LHCN-M2 (cell line): ENCODE measurements at regions not wholly inside any gene's neighbourhood (a gene's known extent, or its start where the extent isn't known, plus 50 kb on each side); places are given as distances from the start of the nearest gene placed in this dataset.

Experiments
- DNase-seq: peaks from one replicate; pipeline ENCODE4 v3.0.0-alpha.2; 2012; ENCODE audit warnings: low read depth

- DNase-seq: no peak
Measured at GRCh38 chr21:16811970-16812369, 700.9 kb upstream of the CXADR start.

DNA sequence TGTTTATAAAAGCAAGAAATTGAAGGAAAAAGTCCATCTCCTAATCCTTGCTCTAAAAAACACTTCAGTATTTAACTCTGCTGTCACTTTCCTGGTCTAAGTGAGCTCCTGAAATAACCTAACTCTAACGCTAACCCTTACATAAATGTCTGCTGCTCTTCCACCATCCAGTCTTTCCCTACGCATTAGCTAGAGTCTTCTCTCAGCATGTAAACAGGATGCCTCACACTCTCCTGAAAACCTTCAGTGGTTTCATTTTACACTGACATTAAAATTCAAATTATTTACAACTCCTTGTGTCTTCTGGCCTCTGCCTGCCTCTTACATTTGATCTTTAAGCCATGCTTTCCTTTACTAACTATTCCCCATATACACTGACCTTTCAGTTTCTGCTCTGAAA is 697.6 kb upstream of the CXADR start:
- DNase-seq: no peak

GRCh38 chr21:16821588-16821987 is 691.3 kb upstream of the CXADR start:
- peak; percentile 59 for DNase-seq

DNA sequence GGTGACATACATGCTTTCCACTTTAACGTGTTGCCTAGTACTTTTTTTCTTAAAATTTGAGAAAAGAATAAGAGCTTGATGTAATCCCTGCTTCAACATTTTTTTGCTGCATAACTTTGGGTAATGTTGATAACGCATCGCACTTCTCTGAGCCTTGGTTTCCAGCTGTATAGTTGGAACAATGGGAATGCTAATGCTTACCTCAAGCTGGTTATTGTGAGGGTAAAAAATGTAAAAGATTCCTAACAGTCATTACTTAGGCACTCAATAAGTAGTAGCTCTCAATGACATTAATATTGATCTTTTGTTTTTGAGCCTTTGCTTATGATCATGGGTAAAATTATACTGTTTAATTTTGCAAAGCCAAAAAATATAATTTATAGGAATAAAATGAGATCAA is 683.3 kb upstream of the CXADR start:
- DNase-seq: no peak

GRCh38 chr21:16832791-16833190 is 680.1 kb upstream of the CXADR start:
- no peak for DNase-seq

- no peak for DNase-seq
Measured at GRCh38 chr21:16834791-16835190, 678.1 kb upstream of the CXADR start.

- DNase-seq: peak; percentile 39
Measured at GRCh38 chr21:16837321-16837720, 675.5 kb upstream of the CXADR start.

DNA sequence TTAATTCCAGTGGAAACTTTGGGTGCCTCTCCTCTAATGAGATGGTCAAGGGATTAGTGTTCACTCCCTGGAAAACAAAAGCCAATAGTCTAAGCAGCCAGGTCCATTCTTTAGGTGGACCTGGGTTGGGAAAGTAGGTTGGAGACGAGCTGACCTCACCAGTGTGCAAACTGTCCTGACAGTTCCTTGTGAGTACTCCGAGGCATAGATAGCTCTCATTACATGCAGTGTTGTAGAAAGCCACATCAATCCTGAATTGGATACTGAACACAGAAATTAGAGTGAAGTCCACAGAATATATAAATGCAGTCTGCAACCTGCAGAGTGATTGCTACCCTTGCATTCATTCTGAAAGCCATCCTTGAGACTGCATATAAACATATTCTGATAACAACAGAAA is 675.1 kb upstream of the CXADR start:
- DNase-seq: no peak

DNA sequence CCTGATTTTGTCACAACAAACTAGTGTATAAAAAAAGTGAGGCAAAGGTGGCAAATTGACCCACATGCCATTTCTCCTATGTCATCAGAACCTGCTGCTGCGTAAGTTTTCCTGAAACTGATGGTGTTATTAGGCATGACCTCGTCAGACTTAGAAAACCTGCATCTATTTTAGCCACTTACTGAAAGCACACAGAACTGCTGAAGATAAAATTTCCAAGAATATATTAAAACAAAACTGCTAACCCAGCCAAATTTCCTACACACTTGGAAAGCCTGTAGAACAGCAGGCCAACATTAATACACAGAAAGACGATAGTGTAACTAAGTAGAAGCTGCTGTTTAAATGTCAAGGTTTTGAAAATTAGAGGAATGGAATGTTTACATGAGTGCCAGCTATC is 674.5 kb upstream of the CXADR start:
- no peak for DNase-seq

DNA sequence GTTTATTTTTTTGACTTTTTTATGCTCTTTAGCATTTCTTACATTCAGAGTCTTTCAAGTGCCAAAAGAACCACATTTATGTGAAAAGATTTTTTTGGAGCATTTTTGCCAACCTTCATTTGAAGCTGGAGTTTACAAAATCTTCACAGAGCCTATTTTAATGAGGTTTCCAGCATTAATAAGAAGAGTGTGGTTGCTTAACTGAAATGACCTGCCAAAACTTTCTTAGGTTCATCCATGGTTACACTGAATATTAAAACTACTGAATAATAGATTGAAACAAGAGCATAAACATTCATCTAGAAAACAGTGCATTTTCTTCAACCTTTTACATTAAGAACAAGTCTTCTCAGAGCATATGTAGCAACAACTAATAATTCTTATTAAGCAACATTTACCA is 672.3 kb upstream of the CXADR start:
- no peak for DNase-seq

- no peak for DNase-seq
Measured at GRCh38 chr21:16841975-16842695, 670.7 kb upstream of the CXADR start.

DNA sequence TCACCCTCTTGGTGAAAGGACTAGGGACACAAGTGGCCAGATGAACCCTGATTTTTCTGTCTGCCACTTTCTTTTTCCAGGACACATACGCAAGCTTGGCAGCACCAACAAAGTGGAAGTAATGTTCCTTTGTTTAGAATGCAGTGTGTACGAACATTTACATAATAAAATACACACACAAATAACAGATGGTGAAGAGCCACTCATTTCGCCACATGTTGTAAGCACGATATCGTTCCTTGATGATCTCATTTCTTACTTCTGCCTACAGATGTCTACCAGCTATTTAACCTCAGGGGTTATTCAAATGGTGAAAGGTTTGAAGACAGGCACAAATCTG is 670.2 kb upstream of the CXADR start:
- DNase-seq: no peak

GRCh38 chr21:16847211-16847610 is 665.6 kb upstream of the CXADR start:
- no peak for DNase-seq

- DNase-seq: no peak
Measured at GRCh38 chr21:16851054-16851453, 661.8 kb upstream of the CXADR start.

DNA sequence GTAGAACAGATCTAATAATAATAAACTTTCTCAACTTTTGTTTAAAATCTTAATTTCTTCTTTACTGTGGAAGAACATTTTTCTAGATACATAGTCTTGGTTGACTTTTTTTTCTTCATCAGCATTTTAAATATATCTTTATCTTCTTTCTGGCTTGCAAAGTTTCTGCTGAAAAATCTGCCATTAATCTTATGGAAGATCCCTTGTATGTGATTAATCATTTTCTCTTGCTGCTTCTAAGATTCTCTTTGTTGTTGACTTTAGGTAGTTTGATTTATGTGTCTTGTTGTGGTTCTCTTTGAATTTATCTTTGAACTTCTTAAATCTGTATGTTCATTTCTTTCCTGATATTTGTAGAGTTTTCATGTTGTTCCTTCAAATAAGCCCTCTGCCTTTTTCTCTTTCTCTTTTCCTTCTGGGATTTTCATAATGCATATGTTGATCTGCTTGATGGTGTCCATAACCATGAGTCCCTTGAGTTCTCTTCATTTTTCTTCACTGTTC is 657.6 kb upstream of the CXADR start:
- DNase-seq: no peak

DNA sequence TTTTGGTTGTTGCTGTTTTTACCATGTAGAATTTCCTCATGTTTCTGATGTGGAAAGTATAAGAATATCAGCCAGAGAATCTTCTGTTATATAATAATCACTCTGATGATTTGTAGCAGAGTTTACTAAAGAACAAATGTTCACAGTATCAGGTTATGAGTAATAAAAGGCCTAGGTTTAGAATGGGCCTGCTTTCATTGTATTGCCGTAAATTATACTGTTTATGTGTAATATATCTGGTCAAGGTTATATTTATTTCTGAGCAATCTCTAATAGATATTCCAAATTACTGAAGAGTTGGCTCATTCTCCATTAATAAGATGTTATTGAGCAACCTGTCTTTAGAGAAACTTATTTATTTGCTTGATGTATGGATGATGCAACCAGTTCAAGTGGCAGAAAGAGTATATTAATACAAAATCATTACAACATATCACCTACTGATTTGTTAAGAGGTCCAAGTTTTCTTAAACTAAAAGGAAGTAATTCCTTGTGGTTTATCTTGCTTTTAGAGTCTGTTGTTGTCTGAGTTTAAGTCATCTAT is 649.4 kb upstream of the CXADR start:
- DNase-seq: no peak

DNA sequence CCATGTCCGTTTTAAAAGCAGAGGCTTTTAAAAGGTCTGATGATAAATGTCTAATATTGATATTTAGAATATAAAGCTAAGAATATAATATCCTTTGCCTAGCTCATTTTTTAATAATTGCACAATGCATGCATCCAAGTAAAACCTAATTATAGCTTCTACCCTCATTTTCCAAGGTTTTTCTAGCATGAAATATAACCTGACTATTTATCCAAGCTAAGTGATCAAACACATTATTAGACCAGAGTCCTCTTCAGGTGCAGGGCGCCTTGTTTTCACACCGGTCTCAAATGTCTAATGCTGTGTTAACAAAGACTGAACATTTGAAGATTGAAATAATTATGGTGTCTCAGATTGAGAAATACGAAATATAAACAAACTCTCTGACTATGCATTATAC is 648.9 kb upstream of the CXADR start:
- no peak for DNase-seq

GRCh38 chr21:16865632-16866031 is 647.2 kb upstream of the CXADR start:
- peak; percentile 2 for DNase-seq

- no peak for DNase-seq
Measured at GRCh38 chr21:16866851-16867250, 646.0 kb upstream of the CXADR start.

- peak; percentile 16 for DNase-seq
Measured at GRCh38 chr21:16870103-16870502, 642.7 kb upstream of the CXADR start.

GRCh38 chr21:16872616-16873015 is 640.2 kb upstream of the CXADR start:
- DNase-seq: no peak

DNA sequence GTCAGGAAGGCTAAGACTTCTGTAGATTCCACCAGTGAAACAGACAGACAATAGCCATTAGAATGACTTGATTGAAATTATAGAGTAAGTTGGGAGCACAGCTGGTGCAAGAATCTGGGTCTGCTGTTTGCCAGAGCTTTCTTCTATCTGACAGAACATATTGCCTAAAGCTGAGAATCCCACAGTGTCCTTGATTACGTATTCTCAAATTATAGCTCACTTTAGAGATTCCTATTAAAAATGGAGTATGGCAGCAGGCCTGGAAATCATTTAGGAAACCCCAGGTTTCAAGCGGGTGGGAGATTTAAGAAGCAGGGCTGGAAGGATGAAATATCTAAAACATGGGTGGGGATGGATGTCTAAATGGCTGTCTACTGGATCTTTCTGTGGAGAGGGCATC is 639.7 kb upstream of the CXADR start:
- no peak for DNase-seq

DNA sequence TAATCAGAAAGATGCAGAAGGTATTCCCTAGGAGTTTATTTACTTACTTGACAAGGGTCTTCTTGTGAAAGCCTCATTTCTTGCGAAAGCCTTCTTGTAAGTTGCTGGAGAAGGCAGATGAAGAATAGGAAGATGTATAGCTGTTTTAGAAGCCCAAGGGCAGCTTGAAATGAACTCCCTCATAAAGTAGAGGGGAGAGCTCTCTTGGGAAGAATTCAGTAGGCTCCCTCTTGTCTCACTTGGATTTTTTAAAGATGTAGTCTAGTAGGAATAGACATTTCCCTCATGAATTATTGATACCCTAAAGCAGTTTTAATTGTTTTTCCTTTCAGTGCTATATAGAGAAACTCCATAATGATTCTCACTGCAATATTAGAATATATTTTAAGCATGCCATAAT is 639.2 kb upstream of the CXADR start:
- DNase-seq: no peak

DNA sequence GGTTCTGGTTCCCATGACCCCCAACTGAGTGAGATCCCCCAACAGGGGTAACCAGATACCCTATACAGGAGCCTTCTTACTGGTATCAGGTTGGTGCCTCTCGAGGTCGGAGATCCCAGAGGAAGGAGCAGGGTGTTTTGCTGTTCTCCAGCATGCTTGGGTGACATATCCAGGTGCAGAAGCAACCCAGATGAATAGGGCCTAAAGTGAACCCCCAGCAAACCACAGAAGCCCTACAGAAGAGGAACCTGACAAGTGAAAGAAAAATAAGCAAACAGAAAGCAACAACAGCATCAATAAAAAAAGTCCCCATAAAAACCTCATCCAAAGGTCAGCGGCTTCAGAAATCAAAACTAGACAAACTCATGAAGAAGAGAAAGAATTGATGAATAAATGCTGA is 633.4 kb upstream of the CXADR start:
- no peak for DNase-seq
